ENCODE measurements at regions not wholly inside any gene's neighbourhood (a gene's known extent, or its start where the extent isn't known, plus 50 kb on each side); places are given as distances from the start of the nearest gene placed in this dataset.

DNA sequence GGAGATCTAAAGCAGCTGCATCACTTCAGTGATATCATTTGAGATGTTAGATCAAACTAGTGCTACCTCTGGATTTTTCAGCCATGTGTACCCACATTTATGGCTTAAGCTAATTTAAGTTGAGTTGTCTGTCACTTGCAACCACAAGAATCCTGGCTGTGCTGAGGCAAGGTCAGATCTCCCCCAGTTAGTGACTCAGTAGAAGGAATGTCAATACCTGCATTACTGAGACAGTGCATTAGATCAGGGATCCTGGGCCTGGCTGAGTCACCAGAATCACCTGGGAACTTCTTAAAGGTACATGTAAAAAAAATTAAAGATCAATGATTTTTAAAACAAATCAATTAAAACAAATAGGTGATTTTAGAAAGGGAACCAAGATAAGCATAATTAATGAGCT is 84.6 kb upstream of the GRIN2B start:
- TF ChIP-seq, protein P1, sequence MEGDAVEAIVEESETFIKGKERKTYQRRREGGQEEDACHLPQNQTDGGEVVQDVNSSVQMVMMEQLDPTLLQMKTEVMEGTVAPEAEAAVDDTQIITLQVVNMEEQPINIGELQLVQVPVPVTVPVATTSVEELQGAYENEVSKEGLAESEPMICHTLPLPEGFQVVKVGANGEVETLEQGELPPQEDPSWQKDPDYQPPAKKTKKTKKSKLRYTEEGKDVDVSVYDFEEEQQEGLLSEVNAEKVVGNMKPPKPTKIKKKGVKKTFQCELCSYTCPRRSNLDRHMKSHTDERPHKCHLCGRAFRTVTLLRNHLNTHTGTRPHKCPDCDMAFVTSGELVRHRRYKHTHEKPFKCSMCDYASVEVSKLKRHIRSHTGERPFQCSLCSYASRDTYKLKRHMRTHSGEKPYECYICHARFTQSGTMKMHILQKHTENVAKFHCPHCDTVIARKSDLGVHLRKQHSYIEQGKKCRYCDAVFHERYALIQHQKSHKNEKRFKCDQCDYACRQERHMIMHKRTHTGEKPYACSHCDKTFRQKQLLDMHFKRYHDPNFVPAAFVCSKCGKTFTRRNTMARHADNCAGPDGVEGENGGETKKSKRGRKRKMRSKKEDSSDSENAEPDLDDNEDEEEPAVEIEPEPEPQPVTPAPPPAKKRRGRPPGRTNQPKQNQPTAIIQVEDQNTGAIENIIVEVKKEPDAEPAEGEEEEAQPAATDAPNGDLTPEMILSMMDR (IDR thresholded peaks at IDR 0.05): no peak
- TF ChIP-seq POLR2A (IDR thresholded peaks at IDR 0.05): no peak

All from esophagus squamous epithelium (tissue), 4 donors.